ENCODE measurements at regions not wholly inside any gene's neighbourhood (a gene's known extent, or its start where the extent isn't known, plus 50 kb on each side); places are given as distances from the start of the nearest gene placed in this dataset.

DNA sequence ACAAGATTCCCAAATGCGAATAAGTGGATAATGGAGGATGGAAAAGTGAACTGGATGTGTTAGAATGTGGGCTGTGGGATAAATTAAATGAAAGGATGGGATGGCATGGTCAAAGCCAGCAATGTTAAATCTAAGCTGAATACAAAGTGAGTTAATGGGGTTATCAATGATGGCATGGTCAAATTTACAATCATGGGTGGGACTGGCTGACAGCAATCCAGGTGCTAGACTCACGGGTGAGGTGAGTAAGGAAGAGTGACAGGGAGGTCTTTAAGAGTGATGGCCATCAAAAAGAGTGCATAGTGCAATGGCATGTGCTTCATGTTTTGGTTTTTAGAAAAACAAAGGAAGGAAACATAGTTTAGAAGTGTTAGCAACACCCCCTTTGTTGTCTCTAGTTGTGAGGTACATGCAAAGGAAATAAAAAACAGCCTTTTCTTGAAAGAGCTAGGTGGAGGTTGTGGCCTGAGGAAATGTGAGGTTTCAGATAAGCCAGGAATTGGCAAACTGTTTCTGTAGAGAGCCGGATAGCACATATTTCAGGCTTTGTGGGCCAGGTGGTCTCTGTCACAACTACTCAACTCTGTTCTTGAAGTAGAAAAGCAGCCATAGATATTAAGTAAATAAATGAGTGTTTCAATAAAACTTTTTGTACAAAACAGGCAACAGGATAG, 328.7 kb downstream of the RPL10L start:
- Mint-ChIP-seq H3K27me3 (ENCODE audit: insufficient read depth) (no peaks in the 10 kb centered on the region), H3K36me3 (ENCODE audit: low read depth) (no peaks in the 10 kb centered on the region), H3K27ac (no peak overlapping the region), H3K9me3 (peaks cover 17% of the 10 kb centered on the region), H3K4me3 (no peak overlapping the region), H3K4me1 (ENCODE audit: low read depth) (no peaks in the 10 kb centered on the region)
- DNase-seq: no peak
- TF ChIP-seq, protein P1, sequence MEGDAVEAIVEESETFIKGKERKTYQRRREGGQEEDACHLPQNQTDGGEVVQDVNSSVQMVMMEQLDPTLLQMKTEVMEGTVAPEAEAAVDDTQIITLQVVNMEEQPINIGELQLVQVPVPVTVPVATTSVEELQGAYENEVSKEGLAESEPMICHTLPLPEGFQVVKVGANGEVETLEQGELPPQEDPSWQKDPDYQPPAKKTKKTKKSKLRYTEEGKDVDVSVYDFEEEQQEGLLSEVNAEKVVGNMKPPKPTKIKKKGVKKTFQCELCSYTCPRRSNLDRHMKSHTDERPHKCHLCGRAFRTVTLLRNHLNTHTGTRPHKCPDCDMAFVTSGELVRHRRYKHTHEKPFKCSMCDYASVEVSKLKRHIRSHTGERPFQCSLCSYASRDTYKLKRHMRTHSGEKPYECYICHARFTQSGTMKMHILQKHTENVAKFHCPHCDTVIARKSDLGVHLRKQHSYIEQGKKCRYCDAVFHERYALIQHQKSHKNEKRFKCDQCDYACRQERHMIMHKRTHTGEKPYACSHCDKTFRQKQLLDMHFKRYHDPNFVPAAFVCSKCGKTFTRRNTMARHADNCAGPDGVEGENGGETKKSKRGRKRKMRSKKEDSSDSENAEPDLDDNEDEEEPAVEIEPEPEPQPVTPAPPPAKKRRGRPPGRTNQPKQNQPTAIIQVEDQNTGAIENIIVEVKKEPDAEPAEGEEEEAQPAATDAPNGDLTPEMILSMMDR (IDR thresholded peaks at IDR 0.05): no peak

DNA sequence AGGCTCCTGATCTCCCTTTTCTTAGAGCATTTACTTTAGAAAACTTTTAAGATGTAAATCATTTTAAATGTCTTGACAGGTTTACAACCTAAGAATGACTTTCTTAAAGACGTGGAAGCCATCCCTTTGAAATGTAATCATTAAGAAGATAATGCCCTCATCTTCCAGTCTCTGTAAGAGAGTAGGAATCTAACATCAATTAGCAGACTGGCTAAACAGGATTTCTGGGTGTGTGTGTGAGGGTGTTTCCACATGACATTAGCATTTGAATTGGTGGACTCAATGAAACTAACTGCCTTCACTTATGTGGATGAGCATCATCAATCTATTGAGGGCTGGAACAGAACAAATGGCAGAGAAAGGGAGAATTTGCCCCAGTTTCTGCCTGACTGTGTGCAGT, 329.5 kb downstream of the RPL10L start:
- TF ChIP-seq, protein P1 (IDR thresholded peaks at IDR 0.05): no peak
- no peak overlapping the region for H3K27ac Mint-ChIP-seq
- no peaks in the 10 kb centered on the region for H3K27me3 Mint-ChIP-seq (ENCODE audit: insufficient read depth)
- no peaks in the 10 kb centered on the region for H3K4me1 Mint-ChIP-seq (ENCODE audit: low read depth)
- no peak for DNase-seq
- no peak overlapping the region for H3K4me3 Mint-ChIP-seq
- no peaks in the 10 kb centered on the region for H3K36me3 Mint-ChIP-seq (ENCODE audit: low read depth)
- H3K9me3 Mint-ChIP-seq: peaks cover 17% of the 10 kb centered on the region

DNA sequence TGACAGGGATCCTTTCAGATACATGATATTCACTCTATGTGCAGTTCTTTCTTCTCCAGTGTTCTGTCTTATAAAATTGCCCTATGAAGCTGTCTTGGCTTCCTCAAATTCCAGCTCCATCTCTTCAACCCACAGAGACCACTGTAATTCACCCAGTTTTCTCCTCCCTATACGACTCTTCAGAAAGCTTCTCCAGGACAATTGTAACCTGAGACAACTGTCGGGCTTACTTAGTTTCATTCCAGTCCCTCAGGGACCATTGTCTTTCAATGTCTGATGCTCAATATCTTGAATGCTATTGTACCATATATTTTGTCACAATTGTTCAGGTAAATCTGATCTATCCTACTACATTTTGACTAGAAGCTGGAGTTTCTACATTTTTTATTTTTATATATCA, 345.3 kb downstream of the RPL10L start:
- Mint-ChIP-seq H3K4me3 (no peak overlapping the region), H3K27me3 (ENCODE audit: insufficient read depth) (no peaks in the 10 kb centered on the region), H3K36me3 (ENCODE audit: low read depth) (no peaks in the 10 kb centered on the region), H3K27ac (no peak overlapping the region), H3K4me1 (ENCODE audit: low read depth) (no peaks in the 10 kb centered on the region), H3K9me3 (peaks cover 17% of the 10 kb centered on the region)
- TF ChIP-seq, protein P1 (IDR thresholded peaks at IDR 0.05): no peak
- no peak for DNase-seq

DNA sequence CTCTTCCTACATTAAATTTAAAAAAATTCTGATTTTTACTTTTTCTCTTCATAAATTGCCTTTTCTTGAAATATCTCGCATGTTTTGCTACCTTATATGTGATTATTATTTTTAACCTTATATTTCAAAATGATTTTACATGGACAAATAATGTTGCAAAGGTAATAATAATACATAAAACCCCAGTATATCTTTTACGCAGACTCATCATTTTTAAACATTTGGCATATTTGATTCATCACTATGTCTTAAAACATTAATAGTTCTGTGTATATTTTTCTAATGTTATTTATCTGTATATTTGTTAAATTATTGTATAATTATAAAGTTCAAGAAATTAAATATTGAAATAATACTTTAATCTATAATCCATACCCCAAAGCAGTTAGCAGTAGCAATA, 350.8 kb downstream of the RPL10L start:
- Mint-ChIP-seq H3K36me3 (ENCODE audit: low read depth) (no peaks in the 10 kb centered on the region), H3K27me3 (ENCODE audit: insufficient read depth) (no peaks in the 10 kb centered on the region), H3K27ac (no peak overlapping the region), H3K9me3 (peaks cover 38% of the 10 kb centered on the region), H3K4me3 (no peak overlapping the region), H3K4me1 (ENCODE audit: low read depth) (no peaks in the 10 kb centered on the region)
- TF ChIP-seq, protein P1 (IDR thresholded peaks at IDR 0.05): no peak
- no peak for DNase-seq

DNA sequence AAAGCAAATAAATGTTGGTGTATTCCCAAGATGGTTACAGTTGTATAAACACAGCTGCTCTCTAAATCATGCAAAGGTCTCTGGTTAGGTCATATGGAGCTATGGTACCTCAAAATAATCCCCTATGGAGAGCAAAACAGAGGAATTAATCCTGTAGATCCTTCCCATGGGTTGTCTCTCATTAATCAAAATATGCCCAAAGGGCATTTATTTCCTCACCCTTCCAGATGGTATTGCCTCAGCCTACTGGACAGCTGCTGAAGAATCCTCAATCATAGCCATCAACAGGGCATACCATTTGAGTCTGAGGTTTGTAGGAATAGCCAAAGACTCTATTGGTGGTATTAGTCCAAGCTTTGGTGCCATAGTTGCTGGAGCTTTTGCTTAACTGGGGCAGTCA, 360.9 kb downstream of the RPL10L start:
- Mint-ChIP-seq H3K4me3 (no peak overlapping the region), H3K27ac (no peak overlapping the region), H3K9me3 (peaks cover 37% of the 10 kb centered on the region), H3K4me1 (ENCODE audit: low read depth) (no peaks in the 10 kb centered on the region), H3K36me3 (ENCODE audit: low read depth) (no peaks in the 10 kb centered on the region), H3K27me3 (ENCODE audit: insufficient read depth) (no peaks in the 10 kb centered on the region)
- no peak for DNase-seq
- TF ChIP-seq, protein P1 (IDR thresholded peaks at IDR 0.05): no peak

All from HFFc6 (cell line).